HEK293T (cell line): ENCODE measurements at regions not wholly inside any gene's neighbourhood (a gene's known extent, or its start where the extent isn't known, plus 50 kb on each side); places are given as distances from the start of the nearest gene placed in this dataset.

ENCODE experiments used
- CTCF ChIA-PET: fragments of 350-600 bp; formaldehyde crosslinking; extraction: SDS; loops from one replicate; lab custom pipeline; 2021; ENCODE audit warnings: antibody characterized with exemption, inconsistent platforms; lab: Yijun Ruan, JAX
- POLR2A ChIA-PET: fragments of 350-600 bp; formaldehyde crosslinking; extraction: SDS; loops from one replicate; lab custom pipeline; 2020; ENCODE audit warnings: antibody characterized with exemption, inconsistent platforms; lab: Yijun Ruan, JAX
- DNase-seq: peaks from one replicate; pipeline ENCODE4 v3.0.0; 2012; ENCODE audit warnings: mixed read lengths; ENCODE audit errors: extremely low spot score
- ARNT ChIP-seq: fragments of 450-650 bp; IDR thresholded peaks from 2 replicates; pipeline ENCODE4 v1.6.1; 2017; ENCODE audit warnings: mild to moderate bottlenecking
- BHLHE40 ChIP-seq: fragments of 450-650 bp; IDR thresholded peaks from 2 replicates; pipeline ENCODE4 v1.6.1; 2016; ENCODE audit warnings: mild to moderate bottlenecking, moderate library complexity, borderline replicate concordance
- CTBP1 ChIP-seq: fragments of 450-650 bp; IDR thresholded peaks from 2 replicates; pipeline ENCODE4 v1.6.1; 2016; ENCODE audit warnings: borderline replicate concordance
- ELF4 ChIP-seq: fragments of 450-650 bp; IDR thresholded peaks from 2 replicates; pipeline ENCODE4 v1.6.1; 2017; ENCODE audit warnings: antibody characterized with exemption
- FOXA1 ChIP-seq: fragments of 450-650 bp; IDR thresholded peaks from 2 replicates; pipeline ENCODE4 v1.6.1; 2016; ENCODE audit warnings: mild to moderate bottlenecking
- FOXK2 ChIP-seq: fragments of 450-650 bp; IDR thresholded peaks from 2 replicates; pipeline ENCODE4 v1.6.1; 2016; ENCODE audit warnings: mild to moderate bottlenecking
- FOXM1 ChIP-seq: fragments of 450-650 bp; IDR thresholded peaks from 2 replicates; pipeline ENCODE4 v1.6.1; 2017; ENCODE audit warnings: mild to moderate bottlenecking, borderline replicate concordance
- HDGF ChIP-seq: fragments of 450-650 bp; IDR thresholded peaks from 2 replicates; pipeline ENCODE4 v1.6.1; 2017; ENCODE audit warnings: antibody characterized with exemption, borderline replicate concordance
- L3MBTL2 ChIP-seq: fragments of 450-650 bp; conservative IDR thresholded peaks from 2 replicates; pipeline ENCODE4 v1.6.1; 2016; ENCODE audit warnings: mild to moderate bottlenecking
- LEF1 ChIP-seq: fragments of 450-650 bp; IDR thresholded peaks from 2 replicates; pipeline ENCODE4 v1.6.1; 2017; ENCODE audit warnings: mild to moderate bottlenecking, borderline replicate concordance
- NFRKB ChIP-seq: fragments of 450-650 bp; IDR thresholded peaks from 2 replicates; pipeline ENCODE4 v1.6.1; 2016; ENCODE audit warnings: mild to moderate bottlenecking, moderate library complexity
- SP1 ChIP-seq: fragments of 450-650 bp; IDR thresholded peaks from 2 replicates; pipeline ENCODE4 v1.6.1; 2017
- SUZ12 ChIP-seq: fragments of 450-650 bp; IDR thresholded peaks from 2 replicates; pipeline ENCODE4 v1.6.1; 2016; ENCODE audit warnings: mild to moderate bottlenecking
- TARDBP ChIP-seq: fragments of 450-650 bp; IDR thresholded peaks from 2 replicates; pipeline ENCODE4 v1.6.1; 2016
- ZNF384 ChIP-seq: fragments of 450-650 bp; IDR thresholded peaks from 2 replicates; pipeline ENCODE4 v1.6.1; 2016
- TF ChIP-seq, protein P1 (sequence below): fragments of 450-650 bp; IDR thresholded peaks from 2 replicates; pipeline ENCODE4 v1.6.1; 2016

- DNase-seq = no peak
- POLR2A ChIA-PET = no interaction called here
- no peak for TF ChIP-seq L3MBTL2
- TF ChIP-seq HDGF = no peak
- CTCF ChIA-PET = no interaction called here
Measured at GRCh38 chr1:59074598-59074997, 222.3 kb upstream of the FGGY start.

DNA sequence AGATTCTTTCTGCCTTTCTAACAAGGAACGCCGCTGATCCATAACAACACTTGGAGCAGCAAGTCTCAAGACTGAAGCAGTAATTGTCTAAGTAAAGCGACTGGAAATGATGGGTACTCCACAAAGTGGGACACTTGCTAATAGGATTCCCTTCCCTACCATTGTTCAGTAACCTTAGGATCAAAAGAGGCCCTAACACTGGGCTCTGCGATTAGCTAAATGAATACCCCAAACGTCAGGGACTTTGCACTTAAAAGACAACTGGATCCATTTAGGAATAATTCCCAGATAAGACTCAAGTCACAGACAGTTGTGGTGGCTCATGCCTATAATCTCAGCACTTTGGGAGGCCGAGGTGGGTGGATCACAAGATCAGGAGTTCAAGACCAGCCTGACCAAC, 221.9 kb upstream of the FGGY start:
- TF ChIP-seq LEF1 (no peak), NFRKB (no peak), ARNT (no peak), ELF4 (no peak), SP1 (no peak), SUZ12 (no peak), CTBP1 (no peak), BHLHE40 (no peak), FOXA1 (no peak), FOXK2 (no peak), ZNF384 (no peak), HDGF (no peak), FOXM1 (no peak), L3MBTL2 (no peak), TARDBP (no peak)
- TF ChIP-seq, protein P1, sequence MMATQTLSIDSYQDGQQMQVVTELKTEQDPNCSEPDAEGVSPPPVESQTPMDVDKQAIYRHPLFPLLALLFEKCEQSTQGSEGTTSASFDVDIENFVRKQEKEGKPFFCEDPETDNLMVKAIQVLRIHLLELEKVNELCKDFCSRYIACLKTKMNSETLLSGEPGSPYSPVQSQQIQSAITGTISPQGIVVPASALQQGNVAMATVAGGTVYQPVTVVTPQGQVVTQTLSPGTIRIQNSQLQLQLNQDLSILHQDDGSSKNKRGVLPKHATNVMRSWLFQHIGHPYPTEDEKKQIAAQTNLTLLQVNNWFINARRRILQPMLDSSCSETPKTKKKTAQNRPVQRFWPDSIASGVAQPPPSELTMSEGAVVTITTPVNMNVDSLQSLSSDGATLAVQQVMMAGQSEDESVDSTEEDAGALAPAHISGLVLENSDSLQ = no peak
- DNase-seq = no peak
- POLR2A ChIA-PET = no interaction called here
- CTCF ChIA-PET = no interaction called here

DNA sequence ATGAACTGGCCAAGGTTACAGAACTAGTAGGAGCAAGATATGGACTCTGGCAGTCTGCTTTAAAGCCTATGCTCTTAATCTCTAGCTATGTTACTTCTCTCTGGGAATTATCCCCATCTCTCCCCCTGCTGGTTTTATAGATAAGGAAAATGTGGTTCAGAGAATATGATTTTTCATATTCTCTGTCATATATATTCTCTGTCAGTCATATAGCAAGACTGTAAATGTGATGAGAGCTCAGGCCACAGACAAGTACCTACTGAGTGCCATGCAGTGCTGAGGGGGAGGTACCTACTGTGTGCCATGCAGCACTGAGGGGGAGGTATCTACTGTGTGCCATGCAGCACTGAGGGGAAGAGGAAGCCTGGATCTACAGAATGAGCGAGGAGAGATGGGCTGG, 220.3 kb upstream of the FGGY start:
- no peak for TF ChIP-seq ELF4
- no peak for TF ChIP-seq CTBP1
- TF ChIP-seq FOXM1 = no peak
- TF ChIP-seq BHLHE40 = no peak
- TF ChIP-seq FOXK2 = no peak
- no peak for TF ChIP-seq LEF1
- TF ChIP-seq HDGF = no peak
- TF ChIP-seq SUZ12 = no peak
- TF ChIP-seq FOXA1 = no peak
- TF ChIP-seq TARDBP = no peak
- no peak for TF ChIP-seq ARNT
- no peak for TF ChIP-seq NFRKB
- TF ChIP-seq L3MBTL2 = no peak
- TF ChIP-seq SP1 = no peak
- no peak for TF ChIP-seq ZNF384
- DNase-seq = no peak
- ChIA-PET CTCF (interaction anchor here (0.7 to 1.4 kb wide), 2 partner anchors 14 to 160 kb away, joined by 3 read pairs; no protein-coding TSS in a partner anchor), POLR2A (no interaction called here)

GRCh38 chr1:59077466-59078069, 219.3 kb upstream of the FGGY start:
- no peak for TF ChIP-seq ZNF384
- TF ChIP-seq BHLHE40 = no peak
- no peak for TF ChIP-seq FOXM1
- CTCF ChIA-PET = interaction anchor here (0.5 to 1.4 kb wide), 7 partner anchors 13 to 682 kb away, joined by 3 read pairs; no protein-coding TSS in a partner anchor
- POLR2A ChIA-PET = no interaction called here
- no peak for DNase-seq

DNA sequence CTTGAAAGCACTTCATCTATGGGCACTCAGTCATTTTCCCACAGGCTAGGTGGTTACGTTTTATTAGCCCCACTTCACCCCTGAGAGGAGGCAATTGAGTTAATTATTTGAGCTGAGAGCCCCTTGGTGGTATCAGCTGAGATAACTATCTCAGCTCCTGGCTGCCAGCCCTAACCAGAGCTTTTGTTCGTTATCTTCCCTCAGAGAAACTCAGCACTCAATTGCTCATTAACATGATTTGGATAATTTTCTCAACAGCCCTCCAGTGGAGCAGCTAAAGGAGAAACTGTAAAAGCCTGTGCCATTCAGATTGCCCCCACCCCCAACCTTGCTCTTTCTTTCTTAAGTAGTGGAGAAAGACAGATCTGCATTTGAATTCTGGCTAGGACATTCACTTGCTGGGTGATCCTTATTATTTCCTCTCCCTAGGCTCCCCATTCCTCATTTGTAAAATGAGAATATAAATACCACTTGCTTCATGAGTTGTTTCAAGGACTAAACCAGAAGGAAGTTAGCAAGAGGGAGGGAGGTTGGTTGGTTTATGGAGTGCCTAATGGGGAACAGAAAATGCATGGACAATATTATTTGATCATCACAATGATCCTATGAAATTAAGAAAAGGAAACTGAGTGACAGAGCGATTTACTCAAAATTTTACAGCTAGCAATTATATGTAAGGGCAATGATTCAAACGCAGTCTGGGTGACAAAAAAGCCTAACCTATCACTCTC, 218.7 kb upstream of the FGGY start:
- CTCF ChIA-PET = interaction anchor here (0.9 to 1.3 kb wide), 3 partner anchors 23 to 681 kb away, joined by 3 read pairs; no protein-coding TSS in a partner anchor
- TF ChIP-seq ZNF384 (no peak), FOXM1 (no peak), NFRKB (no peak), LEF1 (no peak)
- TF ChIP-seq, protein P1 = no peak
- POLR2A ChIA-PET = no interaction called here
- no peak for DNase-seq

- ChIA-PET POLR2A (no interaction called here), CTCF (interaction anchor here (0.6 kb wide), 1 partner anchor 42 kb away, joined by 5 read pairs; no protein-coding TSS in a partner anchor)
- TF ChIP-seq SP1 (no peak), FOXK2 (no peak), ARNT (no peak), FOXM1 (no peak), NFRKB (no peak), L3MBTL2 (no peak), CTBP1 (no peak), ZNF384 (no peak), ELF4 (no peak), SUZ12 (no peak), LEF1 (no peak), FOXA1 (no peak), BHLHE40 (no peak), HDGF (no peak), TARDBP (no peak)
- TF ChIP-seq, protein P1 = no peak
- DNase-seq = no peak
Measured at GRCh38 chr1:59078866-59079265, 218.0 kb upstream of the FGGY start.
